GM23338 (cell line): ENCODE measurements at regions not wholly inside any gene's neighbourhood (a gene's known extent, or its start where the extent isn't known, plus 50 kb on each side); places are given as distances from the start of the nearest gene placed in this dataset.

Experiments used
- CREB1 ChIP-seq: fragments of 250-450 bp; sonication (Bioruptor Pico); IDR thresholded peaks from 2 replicates; pipeline ENCODE4 v1.5.0; 2020; ENCODE audit warnings: low read depth, mild to moderate bottlenecking, moderate library complexity
- CTCF ChIP-seq, 2 experiments: fragments of 200-600 bp in 1 of 2; sonication (generic) in 1 of 2; conservative IDR thresholded peaks; 2 replicates each; pipeline versions ENCODE4 v1.5.1 to v1.6.1; 2016 to 2017; ENCODE audit warnings: antibody characterized with exemption in 2 of 2, low read depth in 2 of 2, mild to moderate bottlenecking in 2 of 2, moderate library complexity in 1 of 2
- EZH2 ChIP-seq: fragments of 200-600 bp; sonication (generic); IDR thresholded peaks from one replicate; pipeline ENCODE4 v1.8.0; 2017; ENCODE audit warnings: antibody characterized with exemption, mild to moderate bottlenecking, low read depth; ENCODE audit not compliant: unreplicated experiment
- JUNB ChIP-seq: IDR thresholded peaks from one replicate; pipeline ENCODE4 v1.6.1; 2016; ENCODE audit warnings: antibody characterized with exemption; ENCODE audit not compliant: unreplicated experiment
- POLR2AphosphoS5 ChIP-seq: IDR thresholded peaks from 2 replicates; pipeline ENCODE4 v1.6.1; 2016; ENCODE audit warnings: antibody characterized with exemption, low read depth
- ZNF331 ChIP-seq: fragments of 250-450 bp; sonication (Bioruptor Pico); IDR thresholded peaks from 2 replicates; pipeline ENCODE4 v1.5.0; 2020; ENCODE audit warnings: low read depth, mild to moderate bottlenecking, moderate library complexity
- TF ChIP-seq, protein P1 (sequence below): IDR thresholded peaks from one replicate; pipeline ENCODE4 v1.6.1; 2018; ENCODE audit warnings: antibody characterized with exemption; ENCODE audit not compliant: unreplicated experiment
- TF ChIP-seq, protein P2 (sequence below): fragments of 250-450 bp; sonication (Bioruptor Pico); IDR thresholded peaks from 2 replicates; pipeline ENCODE4 v1.5.0; 2020; ENCODE audit warnings: mild to moderate bottlenecking, moderate library complexity

DNA sequence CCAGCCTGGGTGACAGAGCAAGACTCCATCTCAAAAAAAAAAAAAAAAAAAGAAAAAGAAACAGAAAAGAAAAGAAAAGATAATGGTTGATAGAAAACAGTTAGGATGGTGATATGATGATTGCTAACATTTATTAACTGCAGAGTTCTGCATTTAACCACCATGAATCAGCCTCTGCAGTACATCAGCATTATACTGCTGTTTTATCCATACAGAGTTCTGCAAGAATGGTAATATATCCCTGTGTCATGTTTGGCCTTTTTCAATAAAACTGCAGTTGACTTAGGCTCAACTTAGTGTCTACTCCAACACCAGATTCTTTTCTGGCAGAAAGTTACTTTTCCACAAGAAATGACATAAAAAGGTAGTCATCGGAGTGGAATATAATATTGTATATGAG is 62.6 kb downstream of the DUSP6 start:
- TF ChIP-seq CTCF (conservative IDR thresholded peaks at IDR 0.05; ENCODE audit: low read depth in 2 of 2) = no peak
- TF ChIP-seq, protein P1, sequence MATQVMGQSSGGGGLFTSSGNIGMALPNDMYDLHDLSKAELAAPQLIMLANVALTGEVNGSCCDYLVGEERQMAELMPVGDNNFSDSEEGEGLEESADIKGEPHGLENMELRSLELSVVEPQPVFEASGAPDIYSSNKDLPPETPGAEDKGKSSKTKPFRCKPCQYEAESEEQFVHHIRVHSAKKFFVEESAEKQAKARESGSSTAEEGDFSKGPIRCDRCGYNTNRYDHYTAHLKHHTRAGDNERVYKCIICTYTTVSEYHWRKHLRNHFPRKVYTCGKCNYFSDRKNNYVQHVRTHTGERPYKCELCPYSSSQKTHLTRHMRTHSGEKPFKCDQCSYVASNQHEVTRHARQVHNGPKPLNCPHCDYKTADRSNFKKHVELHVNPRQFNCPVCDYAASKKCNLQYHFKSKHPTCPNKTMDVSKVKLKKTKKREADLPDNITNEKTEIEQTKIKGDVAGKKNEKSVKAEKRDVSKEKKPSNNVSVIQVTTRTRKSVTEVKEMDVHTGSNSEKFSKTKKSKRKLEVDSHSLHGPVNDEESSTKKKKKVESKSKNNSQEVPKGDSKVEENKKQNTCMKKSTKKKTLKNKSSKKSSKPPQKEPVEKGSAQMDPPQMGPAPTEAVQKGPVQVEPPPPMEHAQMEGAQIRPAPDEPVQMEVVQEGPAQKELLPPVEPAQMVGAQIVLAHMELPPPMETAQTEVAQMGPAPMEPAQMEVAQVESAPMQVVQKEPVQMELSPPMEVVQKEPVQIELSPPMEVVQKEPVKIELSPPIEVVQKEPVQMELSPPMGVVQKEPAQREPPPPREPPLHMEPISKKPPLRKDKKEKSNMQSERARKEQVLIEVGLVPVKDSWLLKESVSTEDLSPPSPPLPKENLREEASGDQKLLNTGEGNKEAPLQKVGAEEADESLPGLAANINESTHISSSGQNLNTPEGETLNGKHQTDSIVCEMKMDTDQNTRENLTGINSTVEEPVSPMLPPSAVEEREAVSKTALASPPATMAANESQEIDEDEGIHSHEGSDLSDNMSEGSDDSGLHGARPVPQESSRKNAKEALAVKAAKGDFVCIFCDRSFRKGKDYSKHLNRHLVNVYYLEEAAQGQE = no peak
- no peak for TF ChIP-seq POLR2AphosphoS5
- TF ChIP-seq EZH2 = no peak
- TF ChIP-seq JUNB = no peak
- TF ChIP-seq CREB1 (CRISPR knock-in tag) = no peak
- no peak for TF ChIP-seq ZNF331 (CRISPR knock-in tag)
- TF ChIP-seq, protein P2, sequence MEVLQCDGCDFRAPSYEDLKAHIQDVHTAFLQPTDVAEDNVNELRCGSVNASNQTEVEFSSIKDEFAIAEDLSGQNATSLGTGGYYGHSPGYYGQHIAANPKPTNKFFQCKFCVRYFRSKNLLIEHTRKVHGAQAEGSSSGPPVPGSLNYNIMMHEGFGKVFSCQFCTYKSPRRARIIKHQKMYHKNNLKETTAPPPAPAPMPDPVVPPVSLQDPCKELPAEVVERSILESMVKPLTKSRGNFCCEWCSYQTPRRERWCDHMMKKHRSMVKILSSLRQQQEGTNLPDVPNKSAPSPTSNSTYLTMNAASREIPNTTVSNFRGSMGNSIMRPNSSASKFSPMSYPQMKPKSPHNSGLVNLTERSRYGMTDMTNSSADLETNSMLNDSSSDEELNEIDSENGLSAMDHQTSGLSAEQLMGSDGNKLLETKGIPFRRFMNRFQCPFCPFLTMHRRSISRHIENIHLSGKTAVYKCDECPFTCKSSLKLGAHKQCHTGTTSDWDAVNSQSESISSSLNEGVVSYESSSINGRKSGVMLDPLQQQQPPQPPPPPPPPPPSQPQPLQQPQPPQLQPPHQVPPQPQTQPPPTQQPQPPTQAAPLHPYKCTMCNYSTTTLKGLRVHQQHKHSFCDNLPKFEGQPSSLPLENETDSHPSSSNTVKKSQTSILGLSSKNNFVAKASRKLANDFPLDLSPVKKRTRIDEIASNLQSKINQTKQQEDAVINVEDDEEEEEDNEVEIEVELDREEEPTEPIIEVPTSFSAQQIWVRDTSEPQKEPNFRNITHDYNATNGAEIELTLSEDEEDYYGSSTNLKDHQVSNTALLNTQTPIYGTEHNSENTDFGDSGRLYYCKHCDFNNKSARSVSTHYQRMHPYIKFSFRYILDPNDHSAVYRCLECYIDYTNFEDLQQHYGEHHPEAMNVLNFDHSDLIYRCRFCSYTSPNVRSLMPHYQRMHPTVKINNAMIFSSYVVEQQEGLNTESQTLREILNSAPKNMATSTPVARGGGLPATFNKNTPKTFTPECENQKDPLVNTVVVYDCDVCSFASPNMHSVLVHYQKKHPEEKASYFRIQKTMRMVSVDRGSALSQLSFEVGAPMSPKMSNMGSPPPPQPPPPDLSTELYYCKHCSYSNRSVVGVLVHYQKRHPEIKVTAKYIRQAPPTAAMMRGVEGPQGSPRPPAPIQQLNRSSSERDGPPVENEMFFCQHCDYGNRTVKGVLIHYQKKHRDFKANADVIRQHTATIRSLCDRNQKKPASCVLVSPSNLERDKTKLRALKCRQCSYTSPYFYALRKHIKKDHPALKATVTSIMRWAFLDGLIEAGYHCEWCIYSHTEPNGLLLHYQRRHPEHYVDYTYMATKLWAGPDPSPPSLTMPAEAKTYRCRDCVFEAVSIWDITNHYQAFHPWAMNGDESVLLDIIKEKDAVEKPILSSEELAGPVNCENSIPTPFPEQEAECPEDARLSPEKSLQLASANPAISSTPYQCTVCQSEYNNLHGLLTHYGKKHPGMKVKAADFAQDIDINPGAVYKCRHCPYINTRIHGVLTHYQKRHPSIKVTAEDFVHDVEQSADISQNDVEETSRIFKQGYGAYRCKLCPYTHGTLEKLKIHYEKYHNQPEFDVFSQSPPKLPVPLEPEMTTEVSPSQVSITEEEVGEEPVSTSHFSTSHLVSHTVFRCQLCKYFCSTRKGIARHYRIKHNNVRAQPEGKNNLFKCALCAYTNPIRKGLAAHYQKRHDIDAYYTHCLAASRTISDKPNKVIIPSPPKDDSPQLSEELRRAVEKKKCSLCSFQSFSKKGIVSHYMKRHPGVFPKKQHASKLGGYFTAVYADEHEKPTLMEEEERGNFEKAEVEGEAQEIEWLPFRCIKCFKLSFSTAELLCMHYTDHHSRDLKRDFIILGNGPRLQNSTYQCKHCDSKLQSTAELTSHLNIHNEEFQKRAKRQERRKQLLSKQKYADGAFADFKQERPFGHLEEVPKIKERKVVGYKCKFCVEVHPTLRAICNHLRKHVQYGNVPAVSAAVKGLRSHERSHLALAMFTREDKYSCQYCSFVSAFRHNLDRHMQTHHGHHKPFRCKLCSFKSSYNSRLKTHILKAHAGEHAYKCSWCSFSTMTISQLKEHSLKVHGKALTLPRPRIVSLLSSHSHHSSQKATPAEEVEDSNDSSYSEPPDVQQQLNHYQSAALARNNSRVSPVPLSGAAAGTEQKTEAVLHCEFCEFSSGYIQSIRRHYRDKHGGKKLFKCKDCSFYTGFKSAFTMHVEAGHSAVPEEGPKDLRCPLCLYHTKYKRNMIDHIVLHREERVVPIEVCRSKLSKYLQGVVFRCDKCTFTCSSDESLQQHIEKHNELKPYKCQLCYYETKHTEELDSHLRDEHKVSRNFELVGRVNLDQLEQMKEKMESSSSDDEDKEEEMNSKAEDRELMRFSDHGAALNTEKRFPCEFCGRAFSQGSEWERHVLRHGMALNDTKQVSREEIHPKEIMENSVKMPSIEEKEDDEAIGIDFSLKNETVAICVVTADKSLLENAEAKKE (CRISPR knock-in tag) = no peak
